HS-5 (cell line): ENCODE measurements at regions not wholly inside any gene's neighbourhood (a gene's known extent, or its start where the extent isn't known, plus 50 kb on each side); places are given as distances from the start of the nearest gene placed in this dataset.
"Not testable (repeated sequence)": the region's sequence is repeated elsewhere in the genome, so short reads cannot be mapped to it uniquely, and the experiment has no call there.

Experiments
- DNase-seq: peaks from one replicate; pipeline ENCODE4 v3.0.0-alpha.2; 2012; ENCODE audit warnings: low read depth

GRCh38 chr6:101013612-101014195 is 132.6 kb upstream of the ASCC3 start:
- no peak for DNase-seq

- DNase-seq = no peak
These were observed 134.4 kb upstream of the ASCC3 start for GRCh38 chr6:101015541-101015940.

GRCh38 chr6:101016163-101016562 is 135.0 kb upstream of the ASCC3 start:
- no peak for DNase-seq

GRCh38 chr6:101018157-101018556 is 137.0 kb upstream of the ASCC3 start:
- no peak for DNase-seq

GRCh38 chr6:101021504-101021903 is 140.4 kb upstream of the ASCC3 start:
- no peak for DNase-seq

- DNase-seq = no peak
These were observed 161.8 kb upstream of the ASCC3 start for GRCh38 chr6:101042966-101043365.

GRCh38 chr6:101058296-101058695 is 177.2 kb upstream of the ASCC3 start:
- DNase-seq = no peak

- no peak for DNase-seq
These were observed 185.4 kb upstream of the ASCC3 start for GRCh38 chr6:101066481-101066880.

GRCh38 chr6:101069191-101069795 is 188.2 kb upstream of the ASCC3 start:
- no peak for DNase-seq

GRCh38 chr6:101070044-101070608 is 189.0 kb upstream of the ASCC3 start:
- no peak for DNase-seq

- DNase-seq = no peak
These were observed 196.2 kb upstream of the ASCC3 start for GRCh38 chr6:101077344-101077743.

- DNase-seq = no peak
These were observed 198.7 kb upstream of the ASCC3 start for GRCh38 chr6:101079696-101080270.

GRCh38 chr6:101080597-101080996 is 199.5 kb upstream of the ASCC3 start:
- DNase-seq = peak; percentile 45

GRCh38 chr6:101083533-101084175 is 202.5 kb upstream of the ASCC3 start:
- DNase-seq = peak; percentile 77

GRCh38 chr6:101085327-101085726 is 204.2 kb upstream of the ASCC3 start:
- DNase-seq = no peak

GRCh38 chr6:101086473-101086872 is 205.3 kb upstream of the ASCC3 start:
- no peak for DNase-seq

- DNase-seq = no peak
These were observed 207.5 kb upstream of the ASCC3 start for GRCh38 chr6:101088594-101088993.

GRCh38 chr6:101089640-101090039 is 208.5 kb upstream of the ASCC3 start:
- no peak for DNase-seq

- no peak for DNase-seq
These were observed 209.2 kb upstream of the ASCC3 start for GRCh38 chr6:101090281-101090680.

- not testable (repeated sequence) for DNase-seq
These were observed 217.5 kb upstream of the ASCC3 start for GRCh38 chr6:101098605-101099004.

- DNase-seq = no peak
These were observed 221.6 kb upstream of the ASCC3 start for GRCh38 chr6:101102702-101103101.

GRCh38 chr6:101108286-101108685 is 227.2 kb upstream of the ASCC3 start:
- DNase-seq = no peak

GRCh38 chr6:101110814-101111213 is 229.7 kb upstream of the ASCC3 start:
- DNase-seq = no peak
